ENCODE measurements at regions not wholly inside any gene's neighbourhood (a gene's known extent, or its start where the extent isn't known, plus 50 kb on each side); places are given as distances from the start of the nearest gene placed in this dataset.

GRCh38 chr7:85447004-85447403 lies 260.1 kb upstream of the SEMA3D start:
- TF ChIP-seq CTCF (IDR thresholded peaks at IDR 0.05), result no peak
- no peak for TF ChIP-seq POLR2A (IDR thresholded peaks at IDR 0.05)

All from heart left ventricle (tissue), 13 donors.